Activated T-helper 17 cell treated with anti-CD3 and anti-CD28 coated beads, Interleukin-2, amount 50 U/mL, for 72 hours (primary cell): ENCODE measurements at regions not wholly inside any gene's neighbourhood (a gene's known extent, or its start where the extent isn't known, plus 50 kb on each side); places are given as distances from the start of the nearest gene placed in this dataset.

Source experiments
- ATAC-seq: fragments of 150-1000 bp; cut with Tn5 transposase; replicated peaks from 2 replicates; pipeline ENCODE4 v1.10.0; 2021; ENCODE audit warnings: mild to moderate bottlenecking, moderate library complexity
- H3K27ac Mint-ChIP-seq: one replicate; pipeline ENCODE4 v1.8.0; 2022; ENCODE audit warnings: mixed read lengths
- H3K27me3 Mint-ChIP-seq: one replicate; pipeline ENCODE4 v1.8.0; 2022; ENCODE audit warnings: mixed read lengths
- H3K36me3 Mint-ChIP-seq: one replicate; pipeline ENCODE4 v1.8.0; 2022; ENCODE audit warnings: low read depth, mild to moderate bottlenecking, mixed read lengths
- H3K4me1 Mint-ChIP-seq: one replicate; pipeline ENCODE4 v1.8.0; 2022; ENCODE audit warnings: mixed read lengths
- H3K4me3 Mint-ChIP-seq: one replicate; pipeline ENCODE4 v1.8.0; 2022; ENCODE audit warnings: mild to moderate bottlenecking, mixed read lengths
- H3K9me3 Mint-ChIP-seq: one replicate; pipeline ENCODE4 v1.8.0; 2022; ENCODE audit warnings: mixed read lengths

GRCh38 chr2:6077585-6077984, 385.4 kb downstream of the SOX11 start:
- Mint-ChIP-seq H3K27ac (no peak overlapping the region), H3K4me3 (no peak overlapping the region), H3K4me1 (no peaks in the 10 kb centered on the region), H3K36me3 (no peaks in the 10 kb centered on the region), H3K27me3 (no peaks in the 10 kb centered on the region), H3K9me3 (peaks cover 9% of the 10 kb centered on the region)
- ATAC-seq = no peak

- H3K36me3 Mint-ChIP-seq = no peaks in the 10 kb centered on the region
- peaks cover 12% of the 10 kb centered on the region for H3K9me3 Mint-ChIP-seq
- H3K4me1 Mint-ChIP-seq = no peaks in the 10 kb centered on the region
- H3K4me3 Mint-ChIP-seq = no peak overlapping the region
- no peak overlapping the region for H3K27ac Mint-ChIP-seq
- ATAC-seq = no peak
- H3K27me3 Mint-ChIP-seq = no peaks in the 10 kb centered on the region
Measured at GRCh38 chr2:6078414-6078813, 386.2 kb downstream of the SOX11 start.

- no peaks in the 10 kb centered on the region for H3K36me3 Mint-ChIP-seq
- no peaks in the 10 kb centered on the region for H3K4me1 Mint-ChIP-seq
- H3K27me3 Mint-ChIP-seq = no peaks in the 10 kb centered on the region
- no peak for ATAC-seq
- peaks cover 13% of the 10 kb centered on the region for H3K9me3 Mint-ChIP-seq
- no peak overlapping the region for H3K4me3 Mint-ChIP-seq
- H3K27ac Mint-ChIP-seq = no peak overlapping the region
Measured at GRCh38 chr2:6079405-6079804, 387.2 kb downstream of the SOX11 start.

- no peaks in the 10 kb centered on the region for H3K36me3 Mint-ChIP-seq
- H3K4me1 Mint-ChIP-seq = no peaks in the 10 kb centered on the region
Measured at GRCh38 chr2:6080932-6081753, 389.0 kb downstream of the SOX11 start.

GRCh38 chr2:6081955-6082624, 389.9 kb downstream of the SOX11 start:
- H3K9me3 Mint-ChIP-seq = peaks cover 13% of the 10 kb centered on the region
- H3K27ac Mint-ChIP-seq = no peak overlapping the region
- ATAC-seq = no peak
- no peak overlapping the region for H3K4me3 Mint-ChIP-seq
- H3K27me3 Mint-ChIP-seq = no peaks in the 10 kb centered on the region
- H3K36me3 Mint-ChIP-seq = no peaks in the 10 kb centered on the region
- no peaks in the 10 kb centered on the region for H3K4me1 Mint-ChIP-seq

More at GRCh38 chr2:6080932-6081753, 389.0 kb downstream of the SOX11 start:
- H3K27ac Mint-ChIP-seq = no peak overlapping the region
- ATAC-seq = no peak
- no peak overlapping the region for H3K4me3 Mint-ChIP-seq
- H3K9me3 Mint-ChIP-seq = peaks cover 13% of the 10 kb centered on the region
- H3K27me3 Mint-ChIP-seq = no peaks in the 10 kb centered on the region

- H3K4me1 Mint-ChIP-seq = no peaks in the 10 kb centered on the region
- no peaks in the 10 kb centered on the region for H3K27me3 Mint-ChIP-seq
- peaks cover 12% of the 10 kb centered on the region for H3K9me3 Mint-ChIP-seq
- no peaks in the 10 kb centered on the region for H3K36me3 Mint-ChIP-seq
- H3K27ac Mint-ChIP-seq = no peak overlapping the region
- no peak overlapping the region for H3K4me3 Mint-ChIP-seq
- no peak for ATAC-seq
Measured at GRCh38 chr2:6082625-6083018, 390.4 kb downstream of the SOX11 start.

- no peak overlapping the region for H3K27ac Mint-ChIP-seq
- H3K4me1 Mint-ChIP-seq = no peaks in the 10 kb centered on the region
- H3K36me3 Mint-ChIP-seq = no peaks in the 10 kb centered on the region
- no peak overlapping the region for H3K4me3 Mint-ChIP-seq
- no peak for ATAC-seq
- H3K27me3 Mint-ChIP-seq = no peaks in the 10 kb centered on the region
- H3K9me3 Mint-ChIP-seq = peaks cover 9% of the 10 kb centered on the region
Measured at GRCh38 chr2:6083136-6083535, 391.0 kb downstream of the SOX11 start.

GRCh38 chr2:6089474-6089873, 397.3 kb downstream of the SOX11 start:
- H3K36me3 Mint-ChIP-seq = no peaks in the 10 kb centered on the region
- H3K9me3 Mint-ChIP-seq = peaks cover 9% of the 10 kb centered on the region
- H3K4me1 Mint-ChIP-seq = no peaks in the 10 kb centered on the region
- H3K4me3 Mint-ChIP-seq = no peak overlapping the region
- H3K27me3 Mint-ChIP-seq = no peaks in the 10 kb centered on the region
- H3K27ac Mint-ChIP-seq = no peak overlapping the region
- ATAC-seq = no peak

- Mint-ChIP-seq H3K36me3 (no peaks in the 10 kb centered on the region), H3K4me3 (no peak overlapping the region), H3K27ac (no peak overlapping the region), H3K4me1 (no peaks in the 10 kb centered on the region), H3K27me3 (peaks cover 4% of the 10 kb centered on the region), H3K9me3 (peaks cover 19% of the 10 kb centered on the region)
- no peak for ATAC-seq
Measured at GRCh38 chr2:6103372-6103771, 411.2 kb downstream of the SOX11 start.

GRCh38 chr2:6103949-6104348, 411.8 kb downstream of the SOX11 start:
- no peaks in the 10 kb centered on the region for H3K36me3 Mint-ChIP-seq
- H3K27ac Mint-ChIP-seq = no peak overlapping the region
- H3K9me3 Mint-ChIP-seq = peaks cover 21% of the 10 kb centered on the region
- H3K27me3 Mint-ChIP-seq = peaks cover 4% of the 10 kb centered on the region
- H3K4me3 Mint-ChIP-seq = no peak overlapping the region
- H3K4me1 Mint-ChIP-seq = no peaks in the 10 kb centered on the region
- no peak for ATAC-seq

GRCh38 chr2:6107290-6107689, 415.1 kb downstream of the SOX11 start:
- H3K9me3 Mint-ChIP-seq = peaks cover 19% of the 10 kb centered on the region
- H3K27me3 Mint-ChIP-seq = peaks cover 4% of the 10 kb centered on the region
- H3K4me1 Mint-ChIP-seq = no peaks in the 10 kb centered on the region
- no peaks in the 10 kb centered on the region for H3K36me3 Mint-ChIP-seq
- H3K27ac Mint-ChIP-seq = no peak overlapping the region
- no peak for ATAC-seq
- no peak overlapping the region for H3K4me3 Mint-ChIP-seq

- ATAC-seq = no peak
- H3K9me3 Mint-ChIP-seq = peaks cover 12% of the 10 kb centered on the region
- H3K27ac Mint-ChIP-seq = no peak overlapping the region
- no peak overlapping the region for H3K4me3 Mint-ChIP-seq
- H3K4me1 Mint-ChIP-seq = no peaks in the 10 kb centered on the region
- no peaks in the 10 kb centered on the region for H3K27me3 Mint-ChIP-seq
- H3K36me3 Mint-ChIP-seq = no peaks in the 10 kb centered on the region
Measured at GRCh38 chr2:6109831-6110230, 417.6 kb downstream of the SOX11 start.

- H3K4me1 Mint-ChIP-seq = no peaks in the 10 kb centered on the region
- H3K9me3 Mint-ChIP-seq = peaks cover 4% of the 10 kb centered on the region
- H3K4me3 Mint-ChIP-seq = no peak overlapping the region
- H3K27me3 Mint-ChIP-seq = no peaks in the 10 kb centered on the region
- H3K27ac Mint-ChIP-seq = no peak overlapping the region
- H3K36me3 Mint-ChIP-seq = no peaks in the 10 kb centered on the region
- ATAC-seq = no peak
Measured at GRCh38 chr2:6111781-6112261, 419.6 kb downstream of the SOX11 start.

- Mint-ChIP-seq H3K4me1 (no peaks in the 10 kb centered on the region), H3K9me3 (peaks cover 4% of the 10 kb centered on the region), H3K36me3 (no peaks in the 10 kb centered on the region), H3K4me3 (no peak overlapping the region), H3K27ac (no peak overlapping the region), H3K27me3 (no peaks in the 10 kb centered on the region)
- no peak for ATAC-seq
Measured at GRCh38 chr2:6113786-6114185, 421.6 kb downstream of the SOX11 start.

- no peaks in the 10 kb centered on the region for H3K36me3 Mint-ChIP-seq
- H3K27ac Mint-ChIP-seq = no peak overlapping the region
- no peak for ATAC-seq
- no peaks in the 10 kb centered on the region for H3K4me1 Mint-ChIP-seq
- no peaks in the 10 kb centered on the region for H3K27me3 Mint-ChIP-seq
- peaks cover 4% of the 10 kb centered on the region for H3K9me3 Mint-ChIP-seq
- H3K4me3 Mint-ChIP-seq = no peak overlapping the region
Measured at GRCh38 chr2:6127718-6128117, 435.5 kb downstream of the SOX11 start.
